K562 (cell line): ENCODE measurements at regions not wholly inside any gene's neighbourhood (a gene's known extent, or its start where the extent isn't known, plus 50 kb on each side); places are given as distances from the start of the nearest gene placed in this dataset.

ENCODE experiments used
- ATAC-seq: fragments of 200-7000 bp; cut with Tn5 transposase; 3 replicates; pipeline ENCODE4 v1.9.1; 2020; ENCODE audit warnings: moderate library complexity
- BruUV-seq: library from RNA; stranded (reverse); fragments of 400-500 nt; replicated peaks from 2 replicates; lab custom pipeline; 2021; lab: Mats Ljungman, UMichigan
- CTCF ChIA-PET: fragments of 300-600 bp; formaldehyde crosslinking; extraction: SDS; loops from one replicate; lab custom pipeline; 2021; ENCODE audit warnings: low intra/inter-chr PET ratio; lab: Yijun Ruan, JAX
- POLR2A ChIA-PET: fragments of 300-600, 350-650 bp; sonication (Branson Sonifier 250); formaldehyde crosslinking; extraction: SDS; loops from one replicate; lab custom pipeline; 2021; ENCODE audit warnings: antibody characterized with exemption, inconsistent platforms; lab: Yijun Ruan, JAX
- DNase-seq, 4 experiments: peaks; one replicate each; pipeline versions ENCODE4 v3.0.0 to v3.0.0-alpha.2; 2011 to 2018; ENCODE audit warnings: low spot score in 3 of 4, mixed read lengths in 3 of 4; ENCODE audit errors: extremely low read depth in 1 of 4
- FAIRE-seq: peaks from 2 replicates; lab custom pipeline; 2011; peaks lifted over from hg19 to GRCh38; lab: Jason Lieb, UNC
- H2AFZ ChIP-seq: 2 replicates; pipeline ENCODE4 v1.6.0; 2011; ENCODE audit warnings: low read depth, low read length, control low read depth, inconsistent platforms
- H3K27ac ChIP-seq: fragments of 200-600 bp; 3 replicates; pipeline ENCODE4 v1.8.0; 2011; ENCODE audit warnings: low read depth, mild to moderate bottlenecking, control low read depth, inconsistent platforms, low read length, moderate library complexity, mixed read lengths; ENCODE audit errors: extremely low read depth
- H3K27me3 ChIP-seq, 2 experiments: fragments of 300-600 bp in 1 of 2; 2 replicates in 1 of 2; 3 replicates in 1 of 2; pipeline versions ENCODE4 v1.6.0 to v1.8.0; 2011; ENCODE audit warnings: inconsistent platforms in 2 of 2, low read length in 2 of 2, mild to moderate bottlenecking in 1 of 2, mixed read lengths in 1 of 2, moderate library complexity in 1 of 2; ENCODE audit not compliant: control insufficient read depth in 2 of 2, insufficient read depth in 2 of 2
- H3K36me3 ChIP-seq: fragments of 300-600 bp; 3 replicates; pipeline ENCODE4 v1.8.0; 2011; ENCODE audit warnings: mild to moderate bottlenecking, low read length, inconsistent platforms; ENCODE audit not compliant: control insufficient read depth, insufficient read depth
- H3K4me1 ChIP-seq, 2 experiments: fragments of 200-600 bp in 1 of 2; replicated peaks in 1 of 2; 2 replicates in 1 of 2; 3 replicates in 1 of 2; pipeline versions ENCODE4 v1.5.1 to v1.8.0; 2011; ENCODE audit warnings: inconsistent platforms in 2 of 2, low read length in 2 of 2, mild to moderate bottlenecking in 1 of 2, mixed read lengths in 1 of 2, moderate library complexity in 1 of 2; ENCODE audit not compliant: control insufficient read depth in 2 of 2, insufficient read depth in 2 of 2
- H3K4me2 ChIP-seq: 2 replicates; pipeline ENCODE4 v1.6.1; 2011; ENCODE audit warnings: low read length, control low read depth, inconsistent platforms, mixed read lengths; ENCODE audit not compliant: insufficient read depth
- H3K4me3 ChIP-seq: fragments of 200-600 bp; sonication (generic), shearing (Covaris generic); 2 replicates; pipeline ENCODE4 v1.5.1; 2016; ENCODE audit warnings: control low read depth, inconsistent platforms
- H3K79me2 ChIP-seq: fragments of 200-600 bp; 3 replicates; pipeline ENCODE4 v1.8.0; 2011; ENCODE audit warnings: low read length, inconsistent platforms; ENCODE audit not compliant: control insufficient read depth, insufficient read depth
- H3K9ac ChIP-seq, 2 experiments: 2 replicates each; pipeline versions ENCODE4 v1.6.0 to v1.6.1; 2011; ENCODE audit warnings: low read depth in 2 of 2, low read length in 2 of 2, control low read depth in 1 of 2, inconsistent platforms in 1 of 2, mild to moderate bottlenecking in 1 of 2, mixed read lengths in 1 of 2; ENCODE audit not compliant: insufficient read depth in 1 of 2
- H3K9me1 ChIP-seq: one replicate; pipeline ENCODE4 v1.6.0; 2011; ENCODE audit warnings: inconsistent platforms, mild to moderate bottlenecking, low read length, moderate library complexity; ENCODE audit not compliant: control insufficient read depth, insufficient read depth
- H3K9me3 ChIP-seq: replicated peaks from 2 replicates; pipeline ENCODE4 v1.5.1; 2011; ENCODE audit warnings: low read depth, low read length, inconsistent platforms; ENCODE audit not compliant: control insufficient read depth, insufficient read depth
- H4K20me1 ChIP-seq: replicated peaks from 2 replicates; pipeline ENCODE4 v1.6.1; 2011; ENCODE audit warnings: low read length, inconsistent platforms, mixed read lengths; ENCODE audit not compliant: control insufficient read depth, insufficient read depth
- FOSL1 ChIP-seq: fragments of 200-800 bp; sonication (Bioruptor generic); conservative IDR thresholded peaks from 2 replicates; pipeline ENCODE4 v1.6.1; 2016; ENCODE audit warnings: missing genetic modification characterization, missing compliant biosample characterization
- NCOA1 ChIP-seq: fragments of 450-650 bp; IDR thresholded peaks from 2 replicates; pipeline ENCODE4 v1.6.1; 2016; ENCODE audit warnings: low read depth
- RNF219 ChIP-seq: fragments of 250-450 bp; sonication (Bioruptor Pico); IDR thresholded peaks from 2 replicates; pipeline ENCODE4 v1.5.0; 2022; ENCODE audit warnings: mild to moderate bottlenecking
- WGBS: fragments of 100-300 bp; shearing (Covaris generic); methylation state at CpG from one replicate; pipeline ENCODE4 v1.1.6; 2016; ENCODE audit warnings: low coverage, mixed read lengths; ENCODE audit not compliant: insufficient coverage; ENCODE audit errors: missing lambda C conversion rate; 5-methylcytosine and 5-hydroxymethylcytosine counted together
- in situ Hi-C: fragments of 300-500 bp; cut with MboI; formaldehyde crosslinking; loops from 4 replicates; pipeline ENCODE4 v1.15.0; 2018; ENCODE audit warnings: inconsistent platforms, mixed read lengths
- intact Hi-C: fragments of 100-400 bp; cut with micrococcal nuclease; formaldehyde crosslinking; loops from 2 replicates; pipeline ENCODE4 v1.14.2; 2022
- TF ChIP-seq, protein P1 (sequence below): sonication (generic); IDR thresholded peaks from 2 replicates; pipeline ENCODE4 v1.6.1; 2016
- TF ChIP-seq, protein P2 (sequence below), 2 experiments: fragments of 450-650 bp in 1 of 2; sonication (generic) in 1 of 2; formaldehyde crosslinking in 1 of 2; IDR thresholded peaks in 1 of 2; conservative IDR thresholded peaks in 1 of 2; 2 replicates each; pipeline versions ENCODE4 v1.6.1 to v1.8.1; 2016 to 2023; ENCODE audit warnings: mild to moderate bottlenecking in 2 of 2, moderate library complexity in 2 of 2, inconsistent platforms in 1 of 2, missing genetic modification reagents in 1 of 2

GRCh38 chr7:67478066-67478465 lies 481.4 kb downstream of the TYW1 start:
- Histone ChIP-seq H3K36me3 (no peaks in the 10 kb centered on the region), H3K9me3 (no peaks in the 10 kb centered on the region), H3K4me2 (no peak overlapping the region), H3K79me2 (no peaks in the 10 kb centered on the region), H3K9ac (no peak overlapping the region), H3K4me1 (no peaks in the 10 kb centered on the region), H3K27ac (no peak overlapping the region), H3K4me3 (no peak overlapping the region), H3K27me3 (no peaks in the 10 kb centered on the region; a peak in 1 of 5 replicates), H2AFZ (no peak overlapping the region), H4K20me1 (no peaks in the 10 kb centered on the region), H3K9me1 (no peaks in the 10 kb centered on the region)
- in situ Hi-C loops, result no loop called here
- POLR2A ChIA-PET, result interaction anchor here (0.6 to 1.8 kb wide), 2 partner anchors 8 to 12 kb away, joined by 4 to 5 read pairs; no protein-coding TSS in a partner anchor
- BruUV-seq, result no TSS peak
- ATAC-seq (no peak), DNase-seq (no peak), FAIRE-seq (peak; percentile 62)
- CTCF ChIA-PET, result interaction anchor here (0.5 kb wide), 1 partner anchor 18 kb away, joined by 3 read pairs; no protein-coding TSS in a partner anchor
- TF ChIP-seq RNF219 (CRISPR knock-in tag) (no peak), FOSL1 (tag) (no peak), NCOA1 (no peak)
- TF ChIP-seq, protein P1, sequence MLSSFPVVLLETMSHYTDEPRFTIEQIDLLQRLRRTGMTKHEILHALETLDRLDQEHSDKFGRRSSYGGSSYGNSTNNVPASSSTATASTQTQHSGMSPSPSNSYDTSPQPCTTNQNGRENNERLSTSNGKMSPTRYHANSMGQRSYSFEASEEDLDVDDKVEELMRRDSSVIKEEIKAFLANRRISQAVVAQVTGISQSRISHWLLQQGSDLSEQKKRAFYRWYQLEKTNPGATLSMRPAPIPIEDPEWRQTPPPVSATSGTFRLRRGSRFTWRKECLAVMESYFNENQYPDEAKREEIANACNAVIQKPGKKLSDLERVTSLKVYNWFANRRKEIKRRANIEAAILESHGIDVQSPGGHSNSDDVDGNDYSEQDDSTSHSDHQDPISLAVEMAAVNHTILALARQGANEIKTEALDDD, result 0 out of 2 replicates have a peak, but pooled peaks have one; percentile 22
- TF ChIP-seq, protein P2, sequence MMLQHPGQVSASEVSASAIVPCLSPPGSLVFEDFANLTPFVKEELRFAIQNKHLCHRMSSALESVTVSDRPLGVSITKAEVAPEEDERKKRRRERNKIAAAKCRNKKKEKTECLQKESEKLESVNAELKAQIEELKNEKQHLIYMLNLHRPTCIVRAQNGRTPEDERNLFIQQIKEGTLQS (IDR thresholded peaks at IDR 0.05), result peak; percentile 47
- TF ChIP-seq, protein P2 (CRISPR knock-in tag; conservative IDR thresholded peaks at IDR 0.05), result no peak
- intact Hi-C loops, result no loop called here
- 1% methylated on average over 6 of the region's 6 CpGs for WGBS
